ENCODE measurements at regions not wholly inside any gene's neighbourhood (a gene's known extent, or its start where the extent isn't known, plus 50 kb on each side); places are given as distances from the start of the nearest gene placed in this dataset.
"Not testable (repeated sequence)": the region's sequence is repeated elsewhere in the genome, so short reads cannot be mapped to it uniquely, and the experiment has no call there.

DNA sequence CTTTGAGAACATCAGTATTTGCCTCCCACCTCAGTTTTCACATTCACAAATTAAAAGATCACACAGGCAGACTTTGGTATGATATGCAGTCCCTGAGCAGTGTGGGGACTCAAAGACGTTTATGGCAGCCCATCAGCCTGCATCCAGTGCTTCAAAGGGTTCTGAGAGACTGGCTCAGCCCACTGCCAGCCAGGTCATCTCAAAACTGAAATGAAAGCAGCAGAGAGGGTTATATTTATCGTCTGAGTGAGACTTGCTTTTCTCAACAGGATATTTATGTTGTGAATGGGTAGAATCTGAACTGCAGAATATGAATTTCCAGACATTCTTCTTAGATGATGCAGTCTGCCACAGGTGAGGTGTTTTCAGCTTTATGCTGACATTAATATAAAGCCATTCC, 159.8 kb downstream of the NRN1 start:
- ChIA-PET CTCF (no interaction called here), POLR2A (no interaction called here)

DNA sequence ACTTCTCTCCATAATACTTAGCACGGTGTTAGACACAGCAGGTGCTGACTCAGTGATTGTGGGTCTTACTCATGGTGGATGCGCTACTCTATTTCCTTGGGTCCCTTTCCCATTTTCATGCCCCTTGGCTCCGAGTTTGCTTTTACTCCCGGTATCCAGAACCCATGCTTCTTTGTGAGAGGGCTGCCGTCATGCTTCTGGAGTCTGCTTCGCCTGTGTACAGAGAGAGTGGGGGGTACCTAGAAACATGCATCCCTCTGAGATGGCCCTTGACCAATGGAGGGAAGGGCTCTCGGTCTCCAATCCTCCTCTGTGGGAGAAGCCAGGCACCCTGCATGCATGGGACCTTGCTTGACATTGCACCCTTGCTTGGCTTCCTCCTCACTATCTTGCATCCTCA, 160.4 kb downstream of the NRN1 start:
- ChIA-PET POLR2A (no interaction called here), CTCF (no interaction called here)

DNA sequence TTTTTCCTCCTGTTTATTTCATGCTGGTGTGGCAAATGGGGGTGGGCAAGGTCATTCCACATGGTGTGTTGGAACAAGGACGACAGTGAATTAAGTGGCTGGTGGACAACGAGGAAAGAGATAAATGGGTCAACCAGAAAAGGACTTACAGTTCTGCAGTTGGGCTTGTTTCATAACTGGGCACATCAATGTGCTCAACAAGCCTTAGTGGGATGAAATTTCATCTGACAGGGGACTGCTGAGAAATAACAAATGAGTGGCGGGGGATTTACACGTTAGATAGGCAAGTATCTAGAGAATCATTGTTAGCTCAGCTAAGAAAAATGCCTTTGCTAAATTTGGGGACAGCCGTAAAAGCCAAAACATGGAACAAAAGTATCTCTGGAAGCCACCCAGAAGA, 163.6 kb downstream of the NRN1 start:
- ChIA-PET CTCF (no interaction called here), POLR2A (no interaction called here)

DNA sequence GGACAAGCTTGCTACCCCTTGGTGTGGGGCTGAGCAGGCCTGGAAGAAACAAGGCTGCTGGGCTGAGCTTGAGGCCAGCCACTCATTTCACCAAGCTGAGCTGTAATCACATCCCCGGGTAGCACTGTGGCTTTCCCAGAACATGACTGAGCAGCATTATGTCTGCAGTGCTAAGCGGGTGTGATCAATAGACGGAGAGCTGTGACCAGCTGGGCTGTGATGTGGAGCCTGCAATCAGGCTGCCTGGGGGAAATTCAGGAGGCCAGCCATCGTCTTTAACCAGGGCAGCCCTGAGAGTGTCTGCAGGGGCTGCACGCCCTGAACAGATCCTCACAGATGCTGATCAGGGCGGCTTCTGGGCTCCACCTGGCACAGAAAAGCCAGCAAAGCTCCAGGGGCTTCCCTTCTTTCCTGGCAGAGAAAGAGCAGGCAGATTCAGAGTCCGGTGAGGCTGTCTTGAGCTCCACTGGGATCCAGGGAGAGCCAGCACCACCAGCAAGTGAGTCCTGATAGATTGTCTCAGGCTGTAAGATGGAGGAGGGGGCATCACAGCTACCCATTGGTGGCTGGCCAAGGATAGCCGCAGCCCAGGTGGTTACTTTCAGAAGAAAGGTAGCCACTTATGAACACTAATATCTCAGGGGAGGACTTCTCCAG, 165.9 kb downstream of the NRN1 start:
- ChIA-PET CTCF (no interaction called here), POLR2A (no interaction called here)

DNA sequence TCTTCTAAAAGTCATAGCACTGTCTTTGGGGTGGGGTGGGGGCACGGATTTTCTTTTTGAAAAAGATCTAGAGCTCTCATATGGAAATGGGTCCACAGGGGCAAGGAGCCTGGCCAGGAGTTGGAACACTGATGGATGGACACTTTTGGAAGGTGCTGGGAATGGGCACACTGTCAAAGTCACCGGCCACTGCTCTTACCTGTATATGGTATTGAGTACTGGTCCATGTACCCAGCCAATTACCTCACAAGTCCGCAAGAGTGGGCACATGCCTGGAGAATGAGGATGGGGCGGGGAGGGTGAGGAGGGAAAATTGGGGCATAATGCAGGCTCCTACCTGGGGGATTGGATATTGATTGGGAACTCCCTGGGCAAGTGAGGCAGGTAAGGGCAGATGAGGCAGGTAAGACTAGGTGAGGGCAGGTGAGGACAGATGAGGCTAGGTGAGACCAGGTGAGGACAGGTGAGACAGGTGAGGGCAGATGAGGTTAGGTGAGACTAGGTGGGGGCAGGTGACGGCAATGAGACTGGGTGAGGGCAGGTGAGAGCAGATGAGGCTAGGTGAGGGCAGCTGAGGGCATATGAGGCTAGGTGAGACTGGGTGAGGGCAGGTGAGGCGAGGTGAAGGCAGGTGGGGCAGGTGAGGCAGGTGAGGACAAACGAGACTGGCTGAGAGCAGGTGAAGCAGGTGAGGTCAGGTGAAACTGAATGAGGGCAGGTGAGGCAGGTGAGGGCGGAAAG, 167.9 kb downstream of the NRN1 start:
- POLR2A ChIA-PET: no interaction called here
- CTCF ChIA-PET: no interaction called here

DNA sequence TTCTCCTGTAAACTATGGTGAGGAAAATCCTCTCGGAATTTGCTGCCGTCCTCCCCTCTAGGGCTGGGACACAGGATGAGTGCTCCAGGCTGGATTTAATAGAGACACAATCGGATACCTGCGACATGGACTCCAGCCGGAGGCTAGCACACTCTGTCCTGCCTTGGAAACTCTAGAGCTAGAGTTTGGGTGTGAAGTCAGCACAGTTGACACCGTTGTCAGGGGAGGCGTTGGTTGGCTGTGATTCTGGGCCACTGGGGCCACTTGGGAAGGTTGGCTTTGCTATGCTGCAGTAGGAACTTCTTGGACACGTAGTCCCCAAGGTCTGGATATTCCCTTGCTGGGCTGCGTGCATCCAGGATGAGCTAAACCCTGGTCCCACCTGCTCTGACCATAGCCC, 169.4 kb downstream of the NRN1 start:
- CTCF ChIA-PET: interaction anchor here (0.6 kb wide), 1 partner anchor 844 kb away, joined by 4 read pairs; no protein-coding TSS in a partner anchor
- POLR2A ChIA-PET: no interaction called here

DNA sequence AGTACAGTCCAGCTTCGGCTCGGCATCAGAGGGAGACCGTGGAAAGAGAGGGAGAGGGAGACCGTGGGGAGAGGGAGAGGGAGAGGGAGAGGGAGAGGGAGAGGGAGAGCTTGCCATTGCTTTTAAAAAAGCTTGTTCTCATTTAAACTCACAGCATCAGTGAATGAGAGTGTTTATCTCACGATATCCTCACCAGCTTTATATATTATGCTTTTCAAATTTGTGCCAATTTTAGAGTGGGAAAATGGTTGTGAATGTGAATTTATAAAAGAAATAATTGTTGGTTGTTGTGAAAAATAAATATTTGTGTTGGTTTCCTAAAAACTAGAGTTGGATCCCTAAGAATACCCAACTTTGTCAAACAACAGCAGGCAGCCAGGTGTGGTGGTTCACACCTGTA, 170.1 kb downstream of the NRN1 start:
- POLR2A ChIA-PET: not testable (repeated sequence)

DNA sequence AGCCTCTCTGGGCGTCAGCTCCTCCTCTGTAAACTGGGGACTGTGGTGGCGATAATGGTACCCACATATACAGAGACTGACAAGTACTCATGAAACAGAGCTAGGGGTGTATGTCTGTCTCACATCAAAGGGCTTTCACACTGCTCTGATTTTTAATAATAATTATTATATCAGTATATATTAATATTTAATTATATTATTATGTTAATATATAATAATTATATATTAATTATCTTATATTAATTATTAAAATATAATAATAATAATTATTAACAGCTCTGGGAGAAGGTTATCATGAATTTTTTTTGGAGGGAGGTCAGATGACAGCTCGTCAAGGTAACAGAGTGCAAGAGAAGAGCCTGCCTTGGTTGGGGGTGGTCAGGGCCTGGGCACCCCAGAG, 173.6 kb downstream of the NRN1 start:
- ChIA-PET CTCF (no interaction called here), POLR2A (interaction anchor here (0.9 kb wide), 1 partner anchor 8 kb away, joined by 3 read pairs; no protein-coding TSS in a partner anchor)

More for the DNA sequence above, 170.1 kb downstream of the NRN1 start:
- CTCF ChIA-PET: not testable (repeated sequence)

DNA sequence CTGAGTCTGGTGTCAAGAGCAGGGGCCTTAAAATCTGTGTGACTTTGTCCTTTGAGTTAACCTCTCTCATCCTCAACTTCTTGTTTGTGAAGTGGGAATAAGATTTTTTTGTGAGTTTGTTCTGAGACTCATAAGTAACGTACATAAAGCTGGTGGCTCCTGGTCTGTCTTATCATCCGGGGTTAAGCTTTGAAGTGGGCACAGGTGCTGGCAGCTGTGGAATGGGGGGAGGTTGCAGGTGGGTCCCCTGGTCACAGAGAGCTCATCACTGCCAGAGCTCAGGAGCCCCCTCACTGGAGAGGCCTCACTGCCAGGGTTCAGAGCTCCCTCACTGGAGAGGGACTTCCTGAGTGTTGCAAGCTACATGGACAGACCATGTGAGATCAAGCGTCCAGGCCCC, 174.1 kb downstream of the NRN1 start:
- ChIA-PET POLR2A (interaction anchor here (0.9 kb wide), 1 partner anchor 8 kb away, joined by 3 read pairs; no protein-coding TSS in a partner anchor), CTCF (no interaction called here)

DNA sequence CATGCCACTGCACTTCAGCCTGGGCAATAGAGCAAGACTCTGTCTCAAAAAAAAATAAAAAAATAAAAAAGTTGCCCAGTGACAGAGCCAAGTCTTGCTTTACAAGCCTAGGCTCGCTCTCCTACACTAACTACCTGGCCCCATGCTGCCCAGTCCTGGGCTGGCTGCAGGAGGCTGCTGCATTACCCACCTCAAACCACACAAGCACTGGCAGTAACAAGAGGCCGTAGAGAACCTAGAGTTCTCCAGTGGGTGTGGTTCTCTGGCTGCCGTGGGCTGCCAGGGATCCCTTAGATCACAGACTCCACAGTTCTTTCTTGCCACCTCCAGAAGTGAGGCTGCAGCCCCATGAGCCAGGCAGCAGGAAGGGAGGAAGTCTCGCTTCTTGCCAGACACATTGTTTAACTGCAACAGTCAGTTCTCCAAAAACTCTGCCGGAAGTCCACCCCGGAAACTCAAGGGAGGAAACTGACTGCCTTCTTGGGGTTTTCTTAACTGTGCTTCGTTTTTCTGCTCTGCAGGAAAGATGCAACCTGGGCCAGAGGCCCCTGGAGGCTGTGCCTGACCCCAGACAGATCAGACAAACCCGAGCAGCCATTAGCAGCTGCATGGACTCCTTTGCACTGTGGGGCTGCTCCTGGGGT, 175.4 kb downstream of the NRN1 start:
- POLR2A ChIA-PET, CTCF ChIA-PET: not testable (repeated sequence)

DNA sequence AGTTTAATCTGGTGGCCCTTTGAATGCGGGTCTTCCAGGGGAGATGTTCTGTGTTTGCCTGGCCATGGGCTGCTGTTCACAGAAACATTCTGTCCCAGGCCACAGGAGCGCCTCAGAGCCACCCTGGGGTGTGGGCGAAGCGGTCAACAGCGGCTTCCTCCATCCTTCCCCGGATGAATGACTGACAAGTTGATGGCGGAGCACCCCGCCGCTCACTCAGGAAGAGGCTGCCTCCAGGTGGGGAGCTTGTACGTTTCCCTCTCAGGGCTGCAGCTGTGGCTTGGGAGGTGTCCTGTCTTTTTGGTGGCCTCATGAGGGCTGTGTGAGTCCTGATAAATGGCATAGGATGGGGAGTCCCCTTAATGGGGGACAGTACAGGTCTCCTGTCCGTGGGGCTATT, 178.4 kb downstream of the NRN1 start:
- CTCF ChIA-PET: no interaction called here
- POLR2A ChIA-PET: no interaction called here

DNA sequence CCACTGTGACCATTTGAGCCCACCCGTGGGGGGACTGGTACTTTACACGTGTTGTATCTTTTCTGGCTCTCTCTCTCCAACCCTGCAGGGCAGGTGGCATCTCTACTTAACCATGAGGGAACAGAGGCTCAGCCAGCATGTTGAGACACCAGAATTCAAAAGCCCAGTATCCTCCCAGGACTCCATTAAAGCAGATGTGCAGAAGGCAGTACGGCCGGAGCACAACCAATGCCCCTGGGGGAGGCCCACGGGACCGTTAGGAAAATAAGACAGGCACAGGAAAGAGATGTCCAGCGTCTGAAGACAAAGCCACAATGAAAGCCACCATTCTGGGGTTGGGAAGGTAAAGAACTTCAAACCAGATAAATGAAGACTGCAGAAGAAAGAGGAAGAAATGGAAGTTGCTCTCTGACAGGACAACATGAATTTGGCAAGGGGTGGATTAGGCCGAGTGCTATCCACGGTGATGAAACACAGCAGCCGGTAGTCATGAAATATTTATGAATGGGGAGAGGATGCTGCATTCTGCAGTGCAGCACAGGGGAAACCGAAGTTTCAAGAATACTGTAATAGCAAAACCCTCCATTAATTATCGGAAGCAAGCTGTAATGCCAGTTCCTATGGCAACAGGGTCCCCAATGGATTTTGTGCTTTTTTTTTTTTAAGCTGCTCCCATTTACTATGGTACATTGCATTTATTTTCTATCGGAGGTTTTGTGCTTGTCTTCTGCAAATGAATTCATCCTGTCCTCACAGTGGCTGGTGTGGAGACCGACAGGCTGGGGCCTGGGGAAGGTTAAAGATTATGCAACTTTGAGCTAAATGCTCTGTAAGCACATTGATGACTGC, 179.4 kb downstream of the NRN1 start:
- POLR2A ChIA-PET: no interaction called here
- CTCF ChIA-PET: interaction anchor here (0.6 kb wide), 1 partner anchor 303 kb away, joined by 3 read pairs; no protein-coding TSS in a partner anchor

DNA sequence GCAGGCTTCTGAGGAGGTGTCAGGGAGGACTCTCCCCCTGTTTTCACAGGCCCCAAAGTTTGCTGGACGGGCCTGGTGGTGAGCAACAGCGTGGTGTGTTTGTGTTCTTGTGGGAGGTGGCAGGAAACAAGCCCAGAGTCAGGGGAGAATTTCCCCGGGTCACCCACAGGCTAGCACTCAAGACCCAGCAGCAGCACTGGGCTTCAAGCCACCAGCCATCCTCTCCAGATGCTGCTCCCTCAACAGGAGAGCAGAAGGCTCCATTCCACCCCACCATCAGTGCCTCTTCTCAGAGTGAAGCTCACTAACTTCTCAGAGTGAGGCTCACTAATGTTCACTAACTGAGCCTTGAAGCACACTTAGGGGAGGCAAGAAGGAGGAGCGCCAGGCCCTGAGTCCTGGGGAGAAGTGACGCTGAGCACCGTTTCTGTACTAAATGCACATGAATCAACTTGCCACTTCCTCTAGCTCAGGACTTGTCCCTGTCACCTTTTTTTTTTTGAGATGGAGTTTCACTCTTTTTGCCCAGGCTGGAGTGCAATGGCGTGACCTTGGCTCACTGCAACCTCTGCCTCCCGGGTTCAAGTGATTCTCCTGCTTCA, 182.2 kb downstream of the NRN1 start:
- CTCF ChIA-PET: not testable (repeated sequence)
- POLR2A ChIA-PET: interaction anchor here (0.7 kb wide), 1 partner anchor 8 kb away, joined by 3 read pairs; no protein-coding TSS in a partner anchor

Measured in activated CD8-positive, alpha-beta memory T cell treated with anti-CD3 and anti-CD28 coated beads for 36 hours (primary cell).